ENCODE measurements at regions not wholly inside any gene's neighbourhood (a gene's known extent, or its start where the extent isn't known, plus 50 kb on each side); places are given as distances from the start of the nearest gene placed in this dataset.

- 68 to 84% methylated on average over 3 of the region's 3 CpGs for WGBS, 2 experiments (ENCODE audit: insufficient coverage in 1 of 2, insufficient read length in 1 of 2)
- Histone ChIP-seq H3K4me3 (ENCODE audit: low read length) (no peak overlapping the region), H3K9ac (ENCODE audit: extremely low read depth, low read length, poor library complexity, severe bottlenecking) (no peak overlapping the region), H3K27me3 (ENCODE audit: control insufficient read depth, insufficient read depth, low read length, poor library complexity, severe bottlenecking) (no peaks in the 10 kb centered on the region), H3K9me3 (ENCODE audit: control insufficient read depth, low read length) (no peaks in the 10 kb centered on the region), H3K27ac (ENCODE audit: low read depth, low read length) (peak overlapping the region; percentile 28), H3K4me1 (ENCODE audit: control insufficient read depth, insufficient read depth, low read length) (peaks cover 4% of the 10 kb centered on the region), H3K36me3 (ENCODE audit: control insufficient read depth, insufficient read depth, low read length) (no peaks in the 10 kb centered on the region)
- H3K27me3 Mint-ChIP-seq (ENCODE audit: insufficient read depth): no peaks in the 10 kb centered on the region
- H3K9me3 Mint-ChIP-seq: peaks cover 3% of the 10 kb centered on the region
- H3K4me1 Mint-ChIP-seq: peaks cover 21% of the 10 kb centered on the region
- DNase-seq: no peak
- H3K27ac Mint-ChIP-seq: no peak overlapping the region
- H3K4me3 Mint-ChIP-seq: no peak overlapping the region
- no peaks in the 10 kb centered on the region for H3K36me3 Mint-ChIP-seq (ENCODE audit: low read depth)
- TF ChIP-seq CTCF (conservative IDR thresholded peaks at IDR 0.05): no peak
These were observed 147.9 kb downstream of the LNPK start for GRCh38 chr2:175854129-175854528.

- peak overlapping the region; percentile 65 for H3K27ac ChIP-seq (ENCODE audit: low read depth, low read length)
- no peak for DNase-seq
- Mint-ChIP-seq H3K27me3 (ENCODE audit: insufficient read depth) (no peaks in the 10 kb centered on the region), H3K4me3 (no peak overlapping the region), H3K4me1 (peaks cover 21% of the 10 kb centered on the region), H3K27ac (no peak overlapping the region), H3K36me3 (ENCODE audit: low read depth) (no peaks in the 10 kb centered on the region), H3K9me3 (peaks cover 3% of the 10 kb centered on the region)
- no peaks in the 10 kb centered on the region for H3K27me3 ChIP-seq (ENCODE audit: control insufficient read depth, insufficient read depth, low read length, poor library complexity, severe bottlenecking)
- H3K9ac ChIP-seq (ENCODE audit: extremely low read depth, low read length, poor library complexity, severe bottlenecking): no peak overlapping the region
- no peak for TF ChIP-seq CTCF (conservative IDR thresholded peaks at IDR 0.05)
- WGBS, 2 experiments (ENCODE audit: insufficient coverage in 1 of 2, insufficient read length in 1 of 2): 91 to 100% methylated on average over 1 to 5 of the region's 5 CpGs
- peaks cover 4% of the 10 kb centered on the region for H3K4me1 ChIP-seq (ENCODE audit: control insufficient read depth, insufficient read depth, low read length)
- no peak overlapping the region for H3K4me3 ChIP-seq (ENCODE audit: low read length)
- H3K9me3 ChIP-seq (ENCODE audit: control insufficient read depth, low read length): no peaks in the 10 kb centered on the region
- H3K36me3 ChIP-seq (ENCODE audit: control insufficient read depth, insufficient read depth, low read length): no peaks in the 10 kb centered on the region
These were observed 148.5 kb downstream of the LNPK start for GRCh38 chr2:175853616-175853890.

- H3K27me3 ChIP-seq (ENCODE audit: control insufficient read depth, insufficient read depth, low read length, poor library complexity, severe bottlenecking): no peaks in the 10 kb centered on the region
- H3K9me3 ChIP-seq (ENCODE audit: control insufficient read depth, low read length): no peaks in the 10 kb centered on the region
- no peak overlapping the region for H3K4me3 Mint-ChIP-seq
- no peak overlapping the region for H3K9ac ChIP-seq (ENCODE audit: extremely low read depth, low read length, poor library complexity, severe bottlenecking)
- H3K27me3 Mint-ChIP-seq (ENCODE audit: insufficient read depth): no peaks in the 10 kb centered on the region
- no peaks in the 10 kb centered on the region for H3K36me3 ChIP-seq (ENCODE audit: control insufficient read depth, insufficient read depth, low read length)
- no peak overlapping the region for H3K4me3 ChIP-seq (ENCODE audit: low read length)
- H3K4me1 Mint-ChIP-seq: peaks cover 21% of the 10 kb centered on the region
- WGBS, 2 experiments (ENCODE audit: insufficient coverage in 1 of 2, insufficient read length in 1 of 2): 70 to 79% methylated on average over 4 to 7 of the region's 7 CpGs
- H3K36me3 Mint-ChIP-seq (ENCODE audit: low read depth): no peaks in the 10 kb centered on the region
- peak overlapping the region; percentile 65 for H3K27ac ChIP-seq (ENCODE audit: low read depth, low read length)
- H3K27ac Mint-ChIP-seq: no peak overlapping the region
- TF ChIP-seq CTCF (conservative IDR thresholded peaks at IDR 0.05): no peak
- peaks cover 3% of the 10 kb centered on the region for H3K9me3 Mint-ChIP-seq
- DNase-seq: no peak
- H3K4me1 ChIP-seq (ENCODE audit: control insufficient read depth, insufficient read depth, low read length): peaks cover 4% of the 10 kb centered on the region
These were observed 149.0 kb downstream of the LNPK start for GRCh38 chr2:175852879-175853615.

All from endodermal cell (in vitro differentiated cells).